ENCODE measurements at regions not wholly inside any gene's neighbourhood (a gene's known extent, or its start where the extent isn't known, plus 50 kb on each side); places are given as distances from the start of the nearest gene placed in this dataset.

DNA sequence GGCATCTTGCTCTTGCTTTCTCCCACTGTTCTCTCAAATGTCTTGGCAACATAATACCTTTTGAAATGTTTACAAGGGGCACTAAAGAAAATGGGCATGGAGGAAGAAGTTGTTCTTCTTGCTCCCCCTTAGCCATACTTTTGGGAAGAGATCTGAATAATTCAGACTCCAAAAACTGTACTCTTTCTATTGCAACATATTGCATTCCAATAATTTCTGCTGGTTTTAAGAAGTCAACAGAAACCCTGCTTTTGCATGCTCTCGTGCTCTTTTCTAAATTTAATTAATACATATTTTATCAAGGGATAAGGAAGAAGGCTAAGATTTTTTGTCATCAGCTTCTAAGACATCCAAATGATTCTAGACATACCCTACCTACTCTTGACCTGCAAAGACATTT is 409.9 kb upstream of the SOX5 start:
- TF ChIP-seq, protein P1, sequence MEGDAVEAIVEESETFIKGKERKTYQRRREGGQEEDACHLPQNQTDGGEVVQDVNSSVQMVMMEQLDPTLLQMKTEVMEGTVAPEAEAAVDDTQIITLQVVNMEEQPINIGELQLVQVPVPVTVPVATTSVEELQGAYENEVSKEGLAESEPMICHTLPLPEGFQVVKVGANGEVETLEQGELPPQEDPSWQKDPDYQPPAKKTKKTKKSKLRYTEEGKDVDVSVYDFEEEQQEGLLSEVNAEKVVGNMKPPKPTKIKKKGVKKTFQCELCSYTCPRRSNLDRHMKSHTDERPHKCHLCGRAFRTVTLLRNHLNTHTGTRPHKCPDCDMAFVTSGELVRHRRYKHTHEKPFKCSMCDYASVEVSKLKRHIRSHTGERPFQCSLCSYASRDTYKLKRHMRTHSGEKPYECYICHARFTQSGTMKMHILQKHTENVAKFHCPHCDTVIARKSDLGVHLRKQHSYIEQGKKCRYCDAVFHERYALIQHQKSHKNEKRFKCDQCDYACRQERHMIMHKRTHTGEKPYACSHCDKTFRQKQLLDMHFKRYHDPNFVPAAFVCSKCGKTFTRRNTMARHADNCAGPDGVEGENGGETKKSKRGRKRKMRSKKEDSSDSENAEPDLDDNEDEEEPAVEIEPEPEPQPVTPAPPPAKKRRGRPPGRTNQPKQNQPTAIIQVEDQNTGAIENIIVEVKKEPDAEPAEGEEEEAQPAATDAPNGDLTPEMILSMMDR (optimal IDR thresholded peaks at IDR 0.05 in 1 of 3, IDR thresholded peaks at IDR 0.05 in 1 of 3, conservative IDR thresholded peaks at IDR 0.05 in 1 of 3; ENCODE audit: extremely low read depth in 1 of 3, insufficient read depth in 2 of 3, low read length in 3 of 3), result no peak
- no peak for TF ChIP-seq EZH2 (IDR thresholded peaks at IDR 0.05; ENCODE audit: low read length)

Measured in keratinocyte (primary cell).